PC-3 (cell line): ENCODE measurements at regions not wholly inside any gene's neighbourhood (a gene's known extent, or its start where the extent isn't known, plus 50 kb on each side); places are given as distances from the start of the nearest gene placed in this dataset.

ENCODE experiments used
- CTCF ChIP-seq: fragments of 300-600 bp; sonication (generic); conservative IDR thresholded peaks from 2 replicates; pipeline ENCODE4 v1.5.1; 2017; ENCODE audit warnings: antibody characterized with exemption, low read depth, mild to moderate bottlenecking, low read length
- EZH2 ChIP-seq: fragments of 300-600 bp; sonication (generic); IDR thresholded peaks from one replicate; pipeline ENCODE4 v1.6.1; 2017; ENCODE audit warnings: antibody characterized with exemption, mild to moderate bottlenecking, low read length; ENCODE audit not compliant: unreplicated experiment
- EZH2phosphoT487 ChIP-seq: fragments of 300-600 bp; sonication (generic); IDR thresholded peaks from 2 replicates; pipeline ENCODE4 v1.6.1; 2018; ENCODE audit warnings: mild to moderate bottlenecking, antibody characterized with exemption, low read length, borderline replicate concordance

DNA sequence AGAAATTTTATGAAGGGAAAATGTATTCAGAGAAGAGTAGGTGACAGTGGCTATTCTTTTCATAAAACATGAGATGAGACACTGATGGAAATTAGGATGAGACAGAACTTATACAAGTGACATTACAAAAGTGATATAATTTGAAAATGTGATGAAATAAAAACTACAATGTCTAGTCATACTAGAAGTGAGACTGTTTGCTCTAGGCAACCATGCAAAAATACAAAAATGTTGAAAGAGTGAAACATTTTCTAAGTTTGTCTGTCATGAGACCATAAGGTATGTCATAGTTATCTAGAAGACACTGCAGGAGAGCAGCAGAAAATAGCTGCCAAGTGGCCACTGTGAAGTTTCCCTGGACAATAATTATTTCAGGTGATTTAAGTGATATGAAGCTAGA, 459.5 kb downstream of the DIPK2A start:
- no peak for TF ChIP-seq CTCF
- TF ChIP-seq EZH2phosphoT487, result no peak
- no peak for TF ChIP-seq EZH2
